ENCODE measurements at regions not wholly inside any gene's neighbourhood (a gene's known extent, or its start where the extent isn't known, plus 50 kb on each side); places are given as distances from the start of the nearest gene placed in this dataset.
"Not testable (repeated sequence)": the region's sequence is repeated elsewhere in the genome, so short reads cannot be mapped to it uniquely, and the experiment has no call there.

GRCh38 chr12:72173974-72174373, 98.2 kb upstream of the TRHDE start:
- TF ChIP-seq CTCF (IDR thresholded peaks at IDR 0.05): no peak
- no peaks in the 10 kb centered on the region for H3K36me3 Mint-ChIP-seq (ENCODE audit: unreplicated experiment)
- H3K4me1 Mint-ChIP-seq (ENCODE audit: unreplicated experiment): no peaks in the 10 kb centered on the region
- no peak overlapping the region for H3K4me3 Mint-ChIP-seq (ENCODE audit: unreplicated experiment)
- H3K27ac Mint-ChIP-seq (ENCODE audit: unreplicated experiment): no peak overlapping the region
- DNase-seq (ENCODE audit: extremely low spot score, unreplicated experiment): no peak
- no peaks in the 10 kb centered on the region for H3K9me3 Mint-ChIP-seq (ENCODE audit: unreplicated experiment)
- H3K27me3 Mint-ChIP-seq (ENCODE audit: unreplicated experiment): peaks cover 2% of the 10 kb centered on the region

GRCh38 chr12:72178244-72178643, 93.9 kb upstream of the TRHDE start:
- Mint-ChIP-seq H3K27me3 (ENCODE audit: unreplicated experiment) (peaks cover 2% of the 10 kb centered on the region), H3K4me1 (ENCODE audit: unreplicated experiment) (no peaks in the 10 kb centered on the region), H3K36me3 (ENCODE audit: unreplicated experiment) (no peaks in the 10 kb centered on the region), H3K27ac (ENCODE audit: unreplicated experiment) (no peak overlapping the region), H3K9me3 (ENCODE audit: unreplicated experiment) (no peaks in the 10 kb centered on the region), H3K4me3 (ENCODE audit: unreplicated experiment) (no peak overlapping the region)
- no peak for TF ChIP-seq CTCF (IDR thresholded peaks at IDR 0.05)
- no peak for DNase-seq (ENCODE audit: extremely low spot score, unreplicated experiment)

GRCh38 chr12:72178871-72179270, 93.3 kb upstream of the TRHDE start:
- Mint-ChIP-seq H3K27ac (ENCODE audit: unreplicated experiment) (no peak overlapping the region), H3K27me3 (ENCODE audit: unreplicated experiment) (peaks cover 2% of the 10 kb centered on the region), H3K9me3 (ENCODE audit: unreplicated experiment) (no peaks in the 10 kb centered on the region), H3K4me1 (ENCODE audit: unreplicated experiment) (no peaks in the 10 kb centered on the region), H3K36me3 (ENCODE audit: unreplicated experiment) (no peaks in the 10 kb centered on the region), H3K4me3 (ENCODE audit: unreplicated experiment) (no peak overlapping the region)
- no peak for TF ChIP-seq CTCF (IDR thresholded peaks at IDR 0.05)
- no peak for DNase-seq (ENCODE audit: extremely low spot score, unreplicated experiment)

GRCh38 chr12:72179841-72180240, 92.3 kb upstream of the TRHDE start:
- H3K9me3 Mint-ChIP-seq (ENCODE audit: unreplicated experiment): no peaks in the 10 kb centered on the region
- no peak overlapping the region for H3K27ac Mint-ChIP-seq (ENCODE audit: unreplicated experiment)
- DNase-seq (ENCODE audit: extremely low spot score, unreplicated experiment): no peak
- H3K4me1 Mint-ChIP-seq (ENCODE audit: unreplicated experiment): no peaks in the 10 kb centered on the region
- H3K36me3 Mint-ChIP-seq (ENCODE audit: unreplicated experiment): no peaks in the 10 kb centered on the region
- no peaks in the 10 kb centered on the region for H3K27me3 Mint-ChIP-seq (ENCODE audit: unreplicated experiment)
- no peak for TF ChIP-seq CTCF (IDR thresholded peaks at IDR 0.05)
- H3K4me3 Mint-ChIP-seq (ENCODE audit: unreplicated experiment): no peak overlapping the region

- not testable (repeated sequence) for H3K36me3 Mint-ChIP-seq (ENCODE audit: unreplicated experiment); H3K9me3 Mint-ChIP-seq (ENCODE audit: unreplicated experiment); H3K4me1 Mint-ChIP-seq (ENCODE audit: unreplicated experiment); DNase-seq (ENCODE audit: extremely low spot score, unreplicated experiment); H3K27me3 Mint-ChIP-seq (ENCODE audit: unreplicated experiment); H3K4me3 Mint-ChIP-seq (ENCODE audit: unreplicated experiment); H3K27ac Mint-ChIP-seq (ENCODE audit: unreplicated experiment)
Measured at GRCh38 chr12:72184971-72185533, 87.1 kb upstream of the TRHDE start.

GRCh38 chr12:72189266-72189665, 82.9 kb upstream of the TRHDE start:
- Mint-ChIP-seq H3K4me3 (ENCODE audit: unreplicated experiment) (no peak overlapping the region), H3K9me3 (ENCODE audit: unreplicated experiment) (peaks cover 9% of the 10 kb centered on the region), H3K27me3 (ENCODE audit: unreplicated experiment) (peaks cover 3% of the 10 kb centered on the region), H3K4me1 (ENCODE audit: unreplicated experiment) (no peaks in the 10 kb centered on the region), H3K27ac (ENCODE audit: unreplicated experiment) (no peak overlapping the region), H3K36me3 (ENCODE audit: unreplicated experiment) (no peaks in the 10 kb centered on the region)
- TF ChIP-seq CTCF (IDR thresholded peaks at IDR 0.05): no peak
- no peak for DNase-seq (ENCODE audit: extremely low spot score, unreplicated experiment)

Measured in osteocyte (in vitro differentiated cells).